ENCODE measurements at regions not wholly inside any gene's neighbourhood (a gene's known extent, or its start where the extent isn't known, plus 50 kb on each side); places are given as distances from the start of the nearest gene placed in this dataset.

DNA sequence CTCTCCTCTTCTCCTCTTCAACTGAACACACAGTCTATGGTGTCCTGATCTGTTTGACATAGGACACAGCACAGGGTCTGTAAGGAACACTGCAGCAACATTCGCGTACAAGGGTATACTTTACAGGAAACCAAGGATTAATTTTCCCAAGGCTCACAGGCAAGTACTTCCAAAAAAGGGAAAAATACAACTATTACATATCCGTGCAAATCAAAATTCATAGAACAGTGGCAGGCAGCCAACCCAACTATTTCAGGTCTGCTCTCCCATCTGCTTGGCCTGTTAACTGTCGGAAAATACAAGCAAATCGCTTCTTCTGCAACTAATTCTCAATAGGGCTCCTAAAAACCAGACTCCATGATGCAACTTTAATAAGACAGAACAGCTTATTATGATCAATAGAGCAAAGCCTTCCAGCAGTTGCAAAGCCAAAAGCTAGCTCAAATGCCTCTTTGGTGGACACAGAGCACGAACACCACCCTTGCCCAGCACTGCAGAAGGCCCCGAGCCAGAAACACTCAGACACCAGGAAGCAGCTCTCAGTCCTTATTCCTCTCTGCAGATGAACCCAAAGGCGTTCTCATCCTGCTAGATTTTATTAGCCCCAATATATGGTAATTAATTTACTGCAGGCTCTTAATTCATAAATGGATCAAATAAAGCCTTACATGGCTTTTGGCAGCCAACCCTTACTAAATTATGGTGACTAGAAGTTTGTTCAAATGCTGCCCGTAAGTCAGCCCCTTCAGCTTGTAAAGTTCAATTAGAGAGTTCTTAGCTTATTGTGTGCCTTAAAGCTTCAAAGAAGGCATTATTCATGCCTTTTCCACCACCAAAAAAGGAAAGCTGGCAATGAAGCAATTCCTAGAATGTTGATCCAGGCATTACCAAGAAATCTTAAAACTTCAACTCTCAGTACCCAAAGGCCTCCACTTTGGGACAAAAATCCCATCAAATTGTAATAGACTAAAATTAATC lies 68.8 kb downstream of the ZNF608 start:
- TF ChIP-seq TAF1 (IDR thresholded peaks at IDR 0.05; ENCODE audit: borderline replicate concordance, insufficient read depth, low read length) (no peak), FOXP2 (optimal IDR thresholded peaks at IDR 0.05; ENCODE audit: borderline replicate concordance, extremely low read depth, extremely low read length, insufficient read depth) (no peak), POLR2AphosphoS5 (IDR thresholded peaks at IDR 0.05; ENCODE audit: low read depth, low read length) (no peak), SIN3A (IDR thresholded peaks at IDR 0.05; ENCODE audit: borderline replicate concordance, insufficient read depth, low read length) (no peak)
- TF ChIP-seq, protein P1, sequence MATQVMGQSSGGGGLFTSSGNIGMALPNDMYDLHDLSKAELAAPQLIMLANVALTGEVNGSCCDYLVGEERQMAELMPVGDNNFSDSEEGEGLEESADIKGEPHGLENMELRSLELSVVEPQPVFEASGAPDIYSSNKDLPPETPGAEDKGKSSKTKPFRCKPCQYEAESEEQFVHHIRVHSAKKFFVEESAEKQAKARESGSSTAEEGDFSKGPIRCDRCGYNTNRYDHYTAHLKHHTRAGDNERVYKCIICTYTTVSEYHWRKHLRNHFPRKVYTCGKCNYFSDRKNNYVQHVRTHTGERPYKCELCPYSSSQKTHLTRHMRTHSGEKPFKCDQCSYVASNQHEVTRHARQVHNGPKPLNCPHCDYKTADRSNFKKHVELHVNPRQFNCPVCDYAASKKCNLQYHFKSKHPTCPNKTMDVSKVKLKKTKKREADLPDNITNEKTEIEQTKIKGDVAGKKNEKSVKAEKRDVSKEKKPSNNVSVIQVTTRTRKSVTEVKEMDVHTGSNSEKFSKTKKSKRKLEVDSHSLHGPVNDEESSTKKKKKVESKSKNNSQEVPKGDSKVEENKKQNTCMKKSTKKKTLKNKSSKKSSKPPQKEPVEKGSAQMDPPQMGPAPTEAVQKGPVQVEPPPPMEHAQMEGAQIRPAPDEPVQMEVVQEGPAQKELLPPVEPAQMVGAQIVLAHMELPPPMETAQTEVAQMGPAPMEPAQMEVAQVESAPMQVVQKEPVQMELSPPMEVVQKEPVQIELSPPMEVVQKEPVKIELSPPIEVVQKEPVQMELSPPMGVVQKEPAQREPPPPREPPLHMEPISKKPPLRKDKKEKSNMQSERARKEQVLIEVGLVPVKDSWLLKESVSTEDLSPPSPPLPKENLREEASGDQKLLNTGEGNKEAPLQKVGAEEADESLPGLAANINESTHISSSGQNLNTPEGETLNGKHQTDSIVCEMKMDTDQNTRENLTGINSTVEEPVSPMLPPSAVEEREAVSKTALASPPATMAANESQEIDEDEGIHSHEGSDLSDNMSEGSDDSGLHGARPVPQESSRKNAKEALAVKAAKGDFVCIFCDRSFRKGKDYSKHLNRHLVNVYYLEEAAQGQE (IDR thresholded peaks at IDR 0.05; ENCODE audit: insufficient read depth in 1 of 2, low read depth in 2 of 2, low read length in 2 of 2), result no peak

DNA sequence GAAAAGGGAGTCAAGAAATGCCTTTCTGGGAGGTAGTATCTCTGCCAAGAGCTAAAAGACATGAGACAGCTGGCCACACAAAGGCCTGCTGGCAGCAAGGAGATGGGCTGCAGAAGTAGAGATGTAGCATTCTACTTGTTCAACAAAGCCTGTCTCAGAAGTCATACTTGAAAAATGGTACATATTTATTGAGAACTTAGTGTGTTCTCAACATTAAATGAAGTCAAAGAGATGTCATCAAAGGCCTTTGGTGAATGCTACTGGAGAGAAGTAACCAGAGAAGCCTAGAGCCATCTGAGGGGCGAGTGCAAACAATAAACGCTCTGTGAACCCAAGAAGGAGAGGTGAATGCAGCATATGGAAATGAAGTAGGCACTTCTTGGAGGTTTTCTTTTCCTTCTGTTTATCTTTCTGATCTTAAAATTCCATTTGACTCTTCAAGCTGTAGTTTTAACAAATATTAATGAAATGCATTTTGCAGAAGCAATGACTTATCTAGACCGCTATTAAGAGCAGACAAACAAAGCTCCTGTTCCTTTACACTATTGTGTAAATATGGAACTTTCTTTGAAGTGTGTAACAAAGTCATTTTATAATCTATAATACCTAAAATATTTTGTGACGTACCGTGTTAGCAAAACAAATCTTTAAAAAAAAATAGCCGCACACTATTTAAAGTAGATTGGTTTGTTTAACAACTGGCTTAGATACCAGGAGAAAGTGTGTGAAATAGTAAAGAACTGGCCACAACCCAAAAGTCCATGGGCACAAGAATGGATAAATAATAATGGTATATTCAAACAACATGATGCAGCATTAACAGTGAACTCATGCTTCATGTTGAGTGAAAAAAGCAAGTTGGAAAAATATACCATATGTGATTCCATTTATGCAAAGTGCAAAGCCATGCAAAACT lies 70.2 kb downstream of the ZNF608 start:
- no peak for TF ChIP-seq FOXP2 (optimal IDR thresholded peaks at IDR 0.05; ENCODE audit: borderline replicate concordance, extremely low read depth, extremely low read length, insufficient read depth)
- TF ChIP-seq, protein P1 (IDR thresholded peaks at IDR 0.05; ENCODE audit: insufficient read depth in 1 of 2, low read depth in 2 of 2, low read length in 2 of 2), result no peak
- no peak for TF ChIP-seq TAF1 (IDR thresholded peaks at IDR 0.05; ENCODE audit: borderline replicate concordance, insufficient read depth, low read length)
- no peak for TF ChIP-seq POLR2AphosphoS5 (IDR thresholded peaks at IDR 0.05; ENCODE audit: low read depth, low read length)
- no peak for TF ChIP-seq SIN3A (IDR thresholded peaks at IDR 0.05; ENCODE audit: borderline replicate concordance, insufficient read depth, low read length)

GRCh38 chr5:124671193-124671592 lies 75.2 kb downstream of the ZNF608 start:
- TF ChIP-seq, protein P1 (IDR thresholded peaks at IDR 0.05; ENCODE audit: insufficient read depth in 1 of 2, low read depth in 2 of 2, low read length in 2 of 2), result no peak
- TF ChIP-seq FOXP2 (optimal IDR thresholded peaks at IDR 0.05; ENCODE audit: borderline replicate concordance, extremely low read depth, extremely low read length, insufficient read depth) (no peak), TAF1 (IDR thresholded peaks at IDR 0.05; ENCODE audit: borderline replicate concordance, insufficient read depth, low read length) (no peak)

GRCh38 chr5:124670722-124671184 lies 75.7 kb downstream of the ZNF608 start:
- TF ChIP-seq SIN3A (IDR thresholded peaks at IDR 0.05; ENCODE audit: borderline replicate concordance, insufficient read depth, low read length) (no peak), POLR2AphosphoS5 (IDR thresholded peaks at IDR 0.05; ENCODE audit: low read depth, low read length) (no peak), TAF1 (IDR thresholded peaks at IDR 0.05; ENCODE audit: borderline replicate concordance, insufficient read depth, low read length) (no peak), FOXP2 (optimal IDR thresholded peaks at IDR 0.05; ENCODE audit: borderline replicate concordance, extremely low read depth, extremely low read length, insufficient read depth) (no peak)
- TF ChIP-seq, protein P1 (IDR thresholded peaks at IDR 0.05; ENCODE audit: insufficient read depth in 1 of 2, low read depth in 2 of 2, low read length in 2 of 2), result no peak
